ENCODE measurements at regions not wholly inside any gene's neighbourhood (a gene's known extent, or its start where the extent isn't known, plus 50 kb on each side); places are given as distances from the start of the nearest gene placed in this dataset.

DNA sequence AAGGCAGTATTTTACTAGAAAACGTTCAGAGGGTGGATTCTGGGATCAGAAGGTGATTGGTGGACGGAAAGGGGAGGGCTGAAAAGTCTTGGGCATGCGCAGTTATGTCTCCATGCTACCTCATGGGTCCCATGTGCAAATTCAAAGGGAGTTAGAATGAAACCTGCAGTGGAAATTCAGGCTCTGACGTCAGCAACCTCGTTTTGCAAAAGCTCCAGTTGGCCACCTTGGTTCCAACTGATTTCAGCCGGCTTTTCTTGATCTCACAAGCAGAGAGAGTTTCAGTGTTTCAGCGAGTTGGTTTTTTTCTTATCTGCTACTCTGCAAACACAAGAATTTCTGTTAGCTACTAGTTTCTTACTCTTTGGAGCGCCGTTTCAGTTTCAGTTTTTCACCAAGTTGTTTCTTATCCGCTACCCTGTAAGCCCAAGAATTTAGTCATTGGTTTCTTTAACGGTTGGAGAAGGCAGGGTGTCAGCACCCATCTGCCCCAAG is 69.8 kb upstream of the PGBD5 start:
- Histone ChIP-seq H4K20me1 (ENCODE audit: insufficient read depth, low read length) (no peaks in the 10 kb centered on the region), H3K4me2 (ENCODE audit: low read depth, low read length) (no peak overlapping the region)
- CTCF ChIA-PET (ENCODE audit: low intra/inter-chr PET ratio, low total read pairs): no interaction called here

More for the DNA sequence above, 69.8 kb upstream of the PGBD5 start:
- Histone ChIP-seq H2AFZ (ENCODE audit: low read length) (no peak overlapping the region), H3K79me2 (ENCODE audit: insufficient read depth, low read length) (no peaks in the 10 kb centered on the region), H3K36me3 (replicated peaks in 1 of 2; ENCODE audit: control insufficient read depth in 1 of 2, insufficient read depth in 2 of 2, low read length in 2 of 2) (no peaks in the 10 kb centered on the region), H3K9me3 (ENCODE audit: low read length) (no peaks in the 10 kb centered on the region), H3K4me3 (replicated peaks in 1 of 3; ENCODE audit: insufficient read depth in 1 of 3, low read depth in 2 of 3, low read length in 3 of 3) (no peak overlapping the region), H3K9ac (ENCODE audit: insufficient read depth, low read depth, low read length) (no peak overlapping the region), H3K27me3 (ENCODE audit: control insufficient read depth in 1 of 2, insufficient read depth in 2 of 2, low read length in 2 of 2) (peaks cover 0 to 19% of the 10 kb centered on the region in 2 experiments; a peak in 3 of 5 replicates), H3K27ac (ENCODE audit: extremely low read length, insufficient read depth, low read length) (no peak overlapping the region), H3K4me1 (ENCODE audit: insufficient read depth, low read length) (no peaks in the 10 kb centered on the region)
- ATAC-seq (no peak), FAIRE-seq (no peak), DNase-seq (ENCODE audit: low spot score) (no peak)
- WGBS (ENCODE audit: low lambda C conversion rate): 21% methylated on average over 11 of the region's 11 CpGs
- TF ChIP-seq CREB1 (IDR thresholded peaks at IDR 0.05) (peak; percentile 86), CREB1 (CRISPR knock-in tag; IDR thresholded peaks at IDR 0.05) (no peak)
- TF ChIP-seq, protein P1, sequence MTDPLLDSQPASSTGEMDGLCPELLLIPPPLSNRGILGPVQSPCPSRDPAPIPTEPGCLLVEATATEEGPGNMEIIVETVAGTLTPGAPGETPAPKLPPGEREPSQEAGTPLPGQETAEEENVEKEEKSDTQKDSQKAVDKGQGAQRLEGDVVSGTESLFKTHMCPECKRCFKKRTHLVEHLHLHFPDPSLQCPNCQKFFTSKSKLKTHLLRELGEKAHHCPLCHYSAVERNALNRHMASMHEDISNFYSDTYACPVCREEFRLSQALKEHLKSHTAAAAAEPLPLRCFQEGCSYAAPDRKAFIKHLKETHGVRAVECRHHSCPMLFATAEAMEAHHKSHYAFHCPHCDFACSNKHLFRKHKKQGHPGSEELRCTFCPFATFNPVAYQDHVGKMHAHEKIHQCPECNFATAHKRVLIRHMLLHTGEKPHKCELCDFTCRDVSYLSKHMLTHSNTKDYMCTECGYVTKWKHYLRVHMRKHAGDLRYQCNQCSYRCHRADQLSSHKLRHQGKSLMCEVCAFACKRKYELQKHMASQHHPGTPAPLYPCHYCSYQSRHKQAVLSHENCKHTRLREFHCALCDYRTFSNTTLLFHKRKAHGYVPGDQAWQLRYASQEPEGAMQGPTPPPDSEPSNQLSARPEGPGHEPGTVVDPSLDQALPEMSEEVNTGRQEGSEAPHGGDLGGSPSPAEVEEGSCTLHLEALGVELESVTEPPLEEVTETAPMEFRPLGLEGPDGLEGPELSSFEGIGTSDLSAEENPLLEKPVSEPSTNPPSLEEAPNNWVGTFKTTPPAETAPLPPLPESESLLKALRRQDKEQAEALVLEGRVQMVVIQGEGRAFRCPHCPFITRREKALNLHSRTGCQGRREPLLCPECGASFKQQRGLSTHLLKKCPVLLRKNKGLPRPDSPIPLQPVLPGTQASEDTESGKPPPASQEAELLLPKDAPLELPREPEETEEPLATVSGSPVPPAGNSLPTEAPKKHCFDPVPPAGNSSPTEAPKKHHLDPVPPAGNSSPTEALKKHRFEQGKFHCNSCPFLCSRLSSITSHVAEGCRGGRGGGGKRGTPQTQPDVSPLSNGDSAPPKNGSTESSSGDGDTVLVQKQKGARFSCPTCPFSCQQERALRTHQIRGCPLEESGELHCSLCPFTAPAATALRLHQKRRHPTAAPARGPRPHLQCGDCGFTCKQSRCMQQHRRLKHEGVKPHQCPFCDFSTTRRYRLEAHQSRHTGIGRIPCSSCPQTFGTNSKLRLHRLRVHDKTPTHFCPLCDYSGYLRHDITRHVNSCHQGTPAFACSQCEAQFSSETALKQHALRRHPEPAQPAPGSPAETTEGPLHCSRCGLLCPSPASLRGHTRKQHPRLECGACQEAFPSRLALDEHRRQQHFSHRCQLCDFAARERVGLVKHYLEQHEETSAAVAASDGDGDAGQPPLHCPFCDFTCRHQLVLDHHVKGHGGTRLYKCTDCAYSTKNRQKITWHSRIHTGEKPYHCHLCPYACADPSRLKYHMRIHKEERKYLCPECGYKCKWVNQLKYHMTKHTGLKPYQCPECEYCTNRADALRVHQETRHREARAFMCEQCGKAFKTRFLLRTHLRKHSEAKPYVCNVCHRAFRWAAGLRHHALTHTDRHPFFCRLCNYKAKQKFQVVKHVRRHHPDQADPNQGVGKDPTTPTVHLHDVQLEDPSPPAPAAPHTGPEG (CRISPR knock-in tag; IDR thresholded peaks at IDR 0.05): no peak
- intact Hi-C loops (cut with micrococcal nuclease; ENCODE audit: unreplicated experiment) (no loop called here), in situ Hi-C loops (cut with HindIII; ENCODE audit: extremely low pct_ligation_motif_present, low pct_unique_long_range_greater_than_20kb) (no loop called here)
- POLR2A ChIA-PET: no interaction called here
- no TSS peak for BruUV-seq (replicated peaks)

Data from HepG2 (cell line).